ENCODE measurements at regions not wholly inside any gene's neighbourhood (a gene's known extent, or its start where the extent isn't known, plus 50 kb on each side); places are given as distances from the start of the nearest gene placed in this dataset.

GRCh38 chr11:98568013-98568412 is 452.7 kb upstream of the CNTN5 start:
- Histone ChIP-seq H3K9me3 (no peaks in the 10 kb centered on the region), H3K4me2 (no peak overlapping the region), H3K27me3 (no peaks in the 10 kb centered on the region), H3K4me1 (no peaks in the 10 kb centered on the region), H3K27ac (no peak overlapping the region), H4K20me1 (no peaks in the 10 kb centered on the region), H3K4me3 (no peak overlapping the region), H3K9ac (no peak overlapping the region), H3K36me3 (no peaks in the 10 kb centered on the region)
- no peak for TF ChIP-seq Cebpa-rat (IDR thresholded peaks at IDR 0.05)

GRCh38 chr11:98572941-98573340 is 447.8 kb upstream of the CNTN5 start:
- Histone ChIP-seq H3K4me2 (no peak overlapping the region), H3K4me3 (no peak overlapping the region), H3K27ac (no peak overlapping the region), H3K9ac (no peak overlapping the region), H3K4me1 (no peaks in the 10 kb centered on the region), H3K27me3 (no peaks in the 10 kb centered on the region), H4K20me1 (no peaks in the 10 kb centered on the region), H3K36me3 (no peaks in the 10 kb centered on the region), H3K9me3 (no peaks in the 10 kb centered on the region)
- no peak for TF ChIP-seq Cebpa-rat (IDR thresholded peaks at IDR 0.05)

GRCh38 chr11:98587884-98588283 is 432.9 kb upstream of the CNTN5 start:
- no peak overlapping the region for H3K9ac ChIP-seq
- no peaks in the 10 kb centered on the region for H3K27me3 ChIP-seq
- no peaks in the 10 kb centered on the region for H4K20me1 ChIP-seq
- no peak overlapping the region for H3K27ac ChIP-seq
- H3K36me3 ChIP-seq = no peaks in the 10 kb centered on the region
- no peak overlapping the region for H3K4me3 ChIP-seq
- TF ChIP-seq Cebpa-rat (IDR thresholded peaks at IDR 0.05) = no peak
- H3K4me2 ChIP-seq = no peak overlapping the region
- no peaks in the 10 kb centered on the region for H3K9me3 ChIP-seq
- H3K4me1 ChIP-seq = peaks cover 11% of the 10 kb centered on the region; the same call in 1 of the 2 replicates

GRCh38 chr11:98589967-98590366 is 430.8 kb upstream of the CNTN5 start:
- H3K4me1 ChIP-seq = peaks cover 11% of the 10 kb centered on the region; the same call in 1 of the 2 replicates
- no peak for TF ChIP-seq Cebpa-rat (IDR thresholded peaks at IDR 0.05)
- H3K27ac ChIP-seq = no peak overlapping the region
- H4K20me1 ChIP-seq = no peaks in the 10 kb centered on the region
- no peaks in the 10 kb centered on the region for H3K36me3 ChIP-seq
- H3K9ac ChIP-seq = no peak overlapping the region
- H3K4me2 ChIP-seq = peak overlapping the region; percentile 18; the same call in 1 of the 2 replicates
- no peak overlapping the region for H3K4me3 ChIP-seq
- no peaks in the 10 kb centered on the region for H3K27me3 ChIP-seq
- H3K9me3 ChIP-seq = no peaks in the 10 kb centered on the region

GRCh38 chr11:98600103-98600502 is 420.6 kb upstream of the CNTN5 start:
- no peak overlapping the region for H3K9ac ChIP-seq
- no peak overlapping the region for H3K4me3 ChIP-seq
- no peaks in the 10 kb centered on the region for H3K9me3 ChIP-seq
- no peak overlapping the region for H3K4me2 ChIP-seq
- H3K4me1 ChIP-seq = no peaks in the 10 kb centered on the region
- no peak for TF ChIP-seq Cebpa-rat (IDR thresholded peaks at IDR 0.05)
- no peaks in the 10 kb centered on the region for H4K20me1 ChIP-seq
- no peaks in the 10 kb centered on the region for H3K36me3 ChIP-seq
- H3K27me3 ChIP-seq = no peaks in the 10 kb centered on the region
- H3K27ac ChIP-seq = no peak overlapping the region

GRCh38 chr11:98600786-98601773 is 419.7 kb upstream of the CNTN5 start:
- Histone ChIP-seq H3K4me3 (no peak overlapping the region), H3K4me2 (no peak overlapping the region), H3K27me3 (no peaks in the 10 kb centered on the region), H3K9ac (no peak overlapping the region), H3K36me3 (no peaks in the 10 kb centered on the region), H3K4me1 (no peaks in the 10 kb centered on the region), H3K27ac (no peak overlapping the region), H3K9me3 (no peaks in the 10 kb centered on the region), H4K20me1 (no peaks in the 10 kb centered on the region)
- TF ChIP-seq Cebpa-rat (IDR thresholded peaks at IDR 0.05) = no peak

GRCh38 chr11:98616098-98616655 is 404.6 kb upstream of the CNTN5 start:
- no peaks in the 10 kb centered on the region for H3K36me3 ChIP-seq
- H3K27ac ChIP-seq = no peak overlapping the region
- no peak overlapping the region for H3K4me3 ChIP-seq
- H4K20me1 ChIP-seq = no peaks in the 10 kb centered on the region
- no peaks in the 10 kb centered on the region for H3K27me3 ChIP-seq
- no peak for TF ChIP-seq Cebpa-rat (IDR thresholded peaks at IDR 0.05)
- H3K9me3 ChIP-seq = peaks cover 14% of the 10 kb centered on the region
- no peaks in the 10 kb centered on the region for H3K4me1 ChIP-seq
- H3K4me2 ChIP-seq = no peak overlapping the region
- no peak overlapping the region for H3K9ac ChIP-seq

- Histone ChIP-seq H3K36me3 (no peaks in the 10 kb centered on the region), H3K27me3 (no peaks in the 10 kb centered on the region)
These were observed 399.0 kb upstream of the CNTN5 start for GRCh38 chr11:98621767-98622166.

GRCh38 chr11:98625526-98625925 is 395.2 kb upstream of the CNTN5 start:
- peaks cover 2% of the 10 kb centered on the region; the same call in 1 of the 2 replicates for H3K9me3 ChIP-seq
- H3K4me3 ChIP-seq = no peak overlapping the region
- no peaks in the 10 kb centered on the region for H3K27me3 ChIP-seq
- no peak overlapping the region for H3K4me2 ChIP-seq
- H3K27ac ChIP-seq = no peak overlapping the region
- TF ChIP-seq Cebpa-rat (IDR thresholded peaks at IDR 0.05) = no peak
- H3K4me1 ChIP-seq = no peaks in the 10 kb centered on the region; the same call in 1 of the 2 replicates
- no peaks in the 10 kb centered on the region for H4K20me1 ChIP-seq
- H3K36me3 ChIP-seq = no peaks in the 10 kb centered on the region
- H3K9ac ChIP-seq = no peak overlapping the region

More at GRCh38 chr11:98621767-98622166, 399.0 kb upstream of the CNTN5 start:
- no peak for TF ChIP-seq Cebpa-rat (IDR thresholded peaks at IDR 0.05)
- Histone ChIP-seq H3K4me2 (no peak overlapping the region), H3K9me3 (peaks cover 14% of the 10 kb centered on the region), H3K4me1 (no peaks in the 10 kb centered on the region; the same call in 1 of the 2 replicates), H3K9ac (no peak overlapping the region), H3K27ac (no peak overlapping the region), H4K20me1 (no peaks in the 10 kb centered on the region), H3K4me3 (no peak overlapping the region)

- H3K27ac ChIP-seq = no peak overlapping the region
- no peak overlapping the region for H3K4me2 ChIP-seq
- no peaks in the 10 kb centered on the region for H4K20me1 ChIP-seq
- no peaks in the 10 kb centered on the region for H3K27me3 ChIP-seq
- H3K4me1 ChIP-seq = no peaks in the 10 kb centered on the region; the same call in 1 of the 2 replicates
- H3K36me3 ChIP-seq = no peaks in the 10 kb centered on the region
- no peak overlapping the region for H3K4me3 ChIP-seq
- no peak for TF ChIP-seq Cebpa-rat (IDR thresholded peaks at IDR 0.05)
- H3K9me3 ChIP-seq = no peaks in the 10 kb centered on the region
- no peak overlapping the region for H3K9ac ChIP-seq
These were observed 390.0 kb upstream of the CNTN5 start for GRCh38 chr11:98630736-98631135.

All from BLaER1 (cell line).